ENCODE measurements at regions not wholly inside any gene's neighbourhood (a gene's known extent, or its start where the extent isn't known, plus 50 kb on each side); places are given as distances from the start of the nearest gene placed in this dataset.
A peak's percentile ranks its signal among the peaks of the same experiment; 100 is the strongest.

- DNase-seq (ENCODE audit: low spot score): no peak
These were observed 600.5 kb upstream of the SYT4 start for GRCh38 chr18:43877616-43878321.

- DNase-seq (ENCODE audit: low spot score): no peak
These were observed 602.1 kb upstream of the SYT4 start for GRCh38 chr18:43879415-43879814.

GRCh38 chr18:43882358-43883055 is 605.2 kb upstream of the SYT4 start:
- no peak for DNase-seq (ENCODE audit: low spot score)

- no peak for DNase-seq (ENCODE audit: low spot score)
These were observed 606.6 kb upstream of the SYT4 start for GRCh38 chr18:43883886-43884285.

GRCh38 chr18:43886341-43886740 is 609.1 kb upstream of the SYT4 start:
- no peak for DNase-seq (ENCODE audit: low spot score)

- no peak for DNase-seq (ENCODE audit: low spot score)
These were observed 610.2 kb upstream of the SYT4 start for GRCh38 chr18:43887491-43887890.

GRCh38 chr18:43888598-43888997 is 611.3 kb upstream of the SYT4 start:
- no peak for DNase-seq (ENCODE audit: low spot score)

- peak; percentile 52 for DNase-seq (ENCODE audit: low spot score)
These were observed 615.8 kb upstream of the SYT4 start for GRCh38 chr18:43893001-43893637.

GRCh38 chr18:43904209-43904837 is 627.0 kb upstream of the SYT4 start:
- no peak for DNase-seq (ENCODE audit: low spot score)

GRCh38 chr18:43914018-43914417 is 636.7 kb upstream of the SYT4 start:
- DNase-seq (ENCODE audit: low spot score): no peak

- DNase-seq (ENCODE audit: low spot score): no peak
These were observed 639.7 kb upstream of the SYT4 start for GRCh38 chr18:43916984-43917383.

GRCh38 chr18:43917520-43917919 is 640.2 kb upstream of the SYT4 start:
- DNase-seq (ENCODE audit: low spot score): no peak

- no peak for DNase-seq (ENCODE audit: low spot score)
These were observed 642.3 kb upstream of the SYT4 start for GRCh38 chr18:43919551-43919950.

- DNase-seq (ENCODE audit: low spot score): no peak
These were observed 654.1 kb upstream of the SYT4 start for GRCh38 chr18:43931439-43931838.

- DNase-seq (ENCODE audit: low spot score): no peak
These were observed 654.9 kb upstream of the SYT4 start for GRCh38 chr18:43932140-43932539.

GRCh38 chr18:43933177-43933576 is 655.9 kb upstream of the SYT4 start:
- no peak for DNase-seq (ENCODE audit: low spot score)

GRCh38 chr18:43934322-43934721 is 657.0 kb upstream of the SYT4 start:
- no peak for DNase-seq (ENCODE audit: low spot score)

GRCh38 chr18:43934781-43935471 is 657.6 kb upstream of the SYT4 start:
- no peak for DNase-seq (ENCODE audit: low spot score)

- DNase-seq (ENCODE audit: low spot score): no peak
These were observed 658.9 kb upstream of the SYT4 start for GRCh38 chr18:43936176-43936575.

- DNase-seq (ENCODE audit: low spot score): no peak
These were observed 672.0 kb upstream of the SYT4 start for GRCh38 chr18:43949291-43949690.

GRCh38 chr18:43950062-43950461 is 672.8 kb upstream of the SYT4 start:
- DNase-seq (ENCODE audit: low spot score): no peak

- DNase-seq (ENCODE audit: low spot score): no peak
These were observed 675.1 kb upstream of the SYT4 start for GRCh38 chr18:43952398-43952797.

All from A172 (cell line).